ENCODE measurements at regions not wholly inside any gene's neighbourhood (a gene's known extent, or its start where the extent isn't known, plus 50 kb on each side); places are given as distances from the start of the nearest gene placed in this dataset.

DNA sequence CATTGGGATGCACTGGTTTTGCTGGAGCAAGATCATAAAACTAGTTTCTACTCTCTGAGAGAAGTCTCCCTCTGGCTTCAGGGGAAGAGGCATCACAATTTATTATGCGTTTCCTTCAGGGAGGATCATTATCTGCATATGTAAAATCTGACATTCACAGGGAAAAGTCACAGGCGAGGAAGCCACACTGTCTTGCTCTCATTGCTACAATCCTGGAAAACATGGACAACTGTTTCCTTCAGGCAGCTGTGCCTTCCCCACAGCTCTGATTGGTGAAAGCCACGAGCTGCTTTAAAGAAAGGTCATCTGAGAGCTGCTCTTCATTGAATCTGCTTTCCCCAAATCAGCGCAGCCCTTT lies 397.8 kb downstream of the MED10 start:
- Histone ChIP-seq H3K4me1 (ENCODE audit: control insufficient read depth, low read length) (no peaks in the 10 kb centered on the region), H3K9me2 (replicated peaks; ENCODE audit: control insufficient read depth, low read length) (no peaks in the 10 kb centered on the region), H4K20me1 (ENCODE audit: control insufficient read depth, insufficient read depth, low read depth, low read length) (no peaks in the 10 kb centered on the region), H3K79me2 (ENCODE audit: control insufficient read depth, low read length) (no peaks in the 10 kb centered on the region), H3K27me3 (ENCODE audit: control insufficient read depth, low read length) (no peaks in the 10 kb centered on the region), H3K9me3 (ENCODE audit: control insufficient read depth, insufficient read depth, low read length) (no peaks in the 10 kb centered on the region), H3F3A (ENCODE audit: control insufficient read depth, insufficient read depth) (no peaks in the 10 kb centered on the region), H3K27ac (ENCODE audit: low read depth, low read length) (no peak overlapping the region), H3K4me2 (ENCODE audit: low read length) (no peak overlapping the region), H3K4me3 (ENCODE audit: low read length) (no peak overlapping the region), H3K36me3 (ENCODE audit: control insufficient read depth, low read length) (no peaks in the 10 kb centered on the region)
- no peak for TF ChIP-seq EZH2phosphoT487 (IDR thresholded peaks at IDR 0.05; ENCODE audit: borderline replicate concordance, low read length)
- TF ChIP-seq, protein P1, sequence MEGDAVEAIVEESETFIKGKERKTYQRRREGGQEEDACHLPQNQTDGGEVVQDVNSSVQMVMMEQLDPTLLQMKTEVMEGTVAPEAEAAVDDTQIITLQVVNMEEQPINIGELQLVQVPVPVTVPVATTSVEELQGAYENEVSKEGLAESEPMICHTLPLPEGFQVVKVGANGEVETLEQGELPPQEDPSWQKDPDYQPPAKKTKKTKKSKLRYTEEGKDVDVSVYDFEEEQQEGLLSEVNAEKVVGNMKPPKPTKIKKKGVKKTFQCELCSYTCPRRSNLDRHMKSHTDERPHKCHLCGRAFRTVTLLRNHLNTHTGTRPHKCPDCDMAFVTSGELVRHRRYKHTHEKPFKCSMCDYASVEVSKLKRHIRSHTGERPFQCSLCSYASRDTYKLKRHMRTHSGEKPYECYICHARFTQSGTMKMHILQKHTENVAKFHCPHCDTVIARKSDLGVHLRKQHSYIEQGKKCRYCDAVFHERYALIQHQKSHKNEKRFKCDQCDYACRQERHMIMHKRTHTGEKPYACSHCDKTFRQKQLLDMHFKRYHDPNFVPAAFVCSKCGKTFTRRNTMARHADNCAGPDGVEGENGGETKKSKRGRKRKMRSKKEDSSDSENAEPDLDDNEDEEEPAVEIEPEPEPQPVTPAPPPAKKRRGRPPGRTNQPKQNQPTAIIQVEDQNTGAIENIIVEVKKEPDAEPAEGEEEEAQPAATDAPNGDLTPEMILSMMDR (IDR thresholded peaks at IDR 0.05; ENCODE audit: low read depth, low read length, poor library complexity, severe bottlenecking), result no peak

DNA sequence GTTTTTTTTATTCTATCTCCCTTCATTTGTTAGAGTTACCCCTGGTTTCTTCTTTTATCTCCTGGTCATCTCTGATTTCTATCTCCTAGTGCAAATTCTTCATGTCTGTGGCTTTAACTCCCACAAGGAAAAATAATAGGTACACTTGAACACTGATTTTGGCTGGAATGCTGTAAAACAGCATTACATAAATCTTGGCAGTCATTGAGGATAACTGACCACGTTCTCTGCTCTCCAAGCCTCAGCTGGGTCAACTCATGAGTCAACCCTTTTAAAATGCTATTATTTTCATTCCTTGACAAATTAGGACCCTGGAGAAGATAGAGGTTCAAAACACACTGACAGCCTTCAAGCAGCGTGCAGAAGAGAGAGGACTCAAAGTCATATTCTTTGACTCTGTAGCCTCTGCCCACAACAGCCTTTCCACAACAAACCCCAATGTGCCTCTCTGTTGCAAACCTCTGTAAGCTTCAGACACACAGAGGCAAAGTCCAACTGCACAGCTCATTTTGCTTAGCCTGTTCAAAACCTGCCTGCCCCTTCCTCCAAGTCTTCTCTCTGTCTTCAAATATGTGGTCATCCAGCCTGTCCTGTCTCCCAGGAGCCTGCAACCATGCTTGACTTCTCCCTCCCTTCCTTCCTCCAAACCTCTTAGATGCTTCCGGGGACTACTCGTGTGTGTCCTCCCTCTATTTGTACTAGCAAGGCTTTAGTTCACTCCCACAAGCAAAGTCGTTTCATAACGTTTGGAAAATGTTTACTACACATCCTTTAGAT lies 398.4 kb downstream of the MED10 start:
- H3K4me1 ChIP-seq (ENCODE audit: control insufficient read depth, low read length), result no peaks in the 10 kb centered on the region
- H3K9me2 ChIP-seq (replicated peaks; ENCODE audit: control insufficient read depth, low read length), result no peaks in the 10 kb centered on the region

DNA sequence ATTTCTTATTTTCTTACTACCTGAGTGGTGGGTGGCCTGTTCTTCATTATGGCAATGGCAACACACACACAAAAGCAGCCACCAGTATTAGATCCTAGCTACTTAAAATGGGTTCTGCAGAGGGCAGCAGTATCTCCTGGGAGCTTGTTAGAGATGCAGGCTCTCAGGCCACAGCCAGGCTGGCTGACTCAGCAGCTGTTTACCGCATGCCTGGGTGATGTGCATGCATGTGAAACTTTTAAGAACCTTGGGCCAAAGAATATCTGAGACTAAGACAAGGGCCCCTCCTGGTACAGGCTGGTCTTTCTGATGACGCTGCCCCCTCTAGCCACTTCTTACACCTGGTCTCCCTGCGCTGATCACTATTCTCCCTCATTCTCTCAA lies 399.0 kb downstream of the MED10 start:
- no peaks in the 10 kb centered on the region for H3K4me1 ChIP-seq (ENCODE audit: control insufficient read depth, low read length)
- no peaks in the 10 kb centered on the region for H3K9me3 ChIP-seq (ENCODE audit: control insufficient read depth, insufficient read depth, low read length)
- H3K4me3 ChIP-seq (ENCODE audit: low read length), result no peak overlapping the region
- H3F3A ChIP-seq (ENCODE audit: control insufficient read depth, insufficient read depth), result no peaks in the 10 kb centered on the region
- H3K79me2 ChIP-seq (ENCODE audit: control insufficient read depth, low read length), result no peaks in the 10 kb centered on the region
- H3K4me2 ChIP-seq (ENCODE audit: low read length), result no peak overlapping the region
- no peak for TF ChIP-seq EZH2phosphoT487 (IDR thresholded peaks at IDR 0.05; ENCODE audit: borderline replicate concordance, low read length)
- TF ChIP-seq, protein P1 (IDR thresholded peaks at IDR 0.05; ENCODE audit: low read depth, low read length, poor library complexity, severe bottlenecking), result no peak
- H3K36me3 ChIP-seq (ENCODE audit: control insufficient read depth, low read length), result no peaks in the 10 kb centered on the region
- no peaks in the 10 kb centered on the region for H3K9me2 ChIP-seq (replicated peaks; ENCODE audit: control insufficient read depth, low read length)
- no peaks in the 10 kb centered on the region for H4K20me1 ChIP-seq (ENCODE audit: control insufficient read depth, insufficient read depth, low read depth, low read length)
- H3K27ac ChIP-seq (ENCODE audit: low read depth, low read length), result no peak overlapping the region
- no peaks in the 10 kb centered on the region for H3K27me3 ChIP-seq (ENCODE audit: control insufficient read depth, low read length)

More for the DNA sequence above, 398.4 kb downstream of the MED10 start:
- Histone ChIP-seq H4K20me1 (ENCODE audit: control insufficient read depth, insufficient read depth, low read depth, low read length) (no peaks in the 10 kb centered on the region), H3K9me3 (ENCODE audit: control insufficient read depth, insufficient read depth, low read length) (no peaks in the 10 kb centered on the region), H3K36me3 (ENCODE audit: control insufficient read depth, low read length) (no peaks in the 10 kb centered on the region), H3K4me3 (ENCODE audit: low read length) (no peak overlapping the region), H3K4me2 (ENCODE audit: low read length) (no peak overlapping the region), H3K27ac (ENCODE audit: low read depth, low read length) (no peak overlapping the region), H3F3A (ENCODE audit: control insufficient read depth, insufficient read depth) (no peaks in the 10 kb centered on the region), H3K79me2 (ENCODE audit: control insufficient read depth, low read length) (no peaks in the 10 kb centered on the region), H3K27me3 (ENCODE audit: control insufficient read depth, low read length) (no peaks in the 10 kb centered on the region)
- TF ChIP-seq EZH2phosphoT487 (IDR thresholded peaks at IDR 0.05; ENCODE audit: borderline replicate concordance, low read length), result no peak
- TF ChIP-seq, protein P1 (IDR thresholded peaks at IDR 0.05; ENCODE audit: low read depth, low read length, poor library complexity, severe bottlenecking), result no peak

All from DOHH2 (cell line).